Hematopoietic multipotent progenitor cell treated with erythropoietin and hydrocortisone succinate and interleukin-3 and kit ligand, for 15 days (in vitro differentiated cells): ENCODE measurements at regions not wholly inside any gene's neighbourhood (a gene's known extent, or its start where the extent isn't known, plus 50 kb on each side); places are given as distances from the start of the nearest gene placed in this dataset.

ENCODE experiments used
- DNase-seq: peaks from one replicate; pipeline ENCODE4 v3.0.0-alpha.2; 2015; ENCODE audit warnings: low spot score

DNA sequence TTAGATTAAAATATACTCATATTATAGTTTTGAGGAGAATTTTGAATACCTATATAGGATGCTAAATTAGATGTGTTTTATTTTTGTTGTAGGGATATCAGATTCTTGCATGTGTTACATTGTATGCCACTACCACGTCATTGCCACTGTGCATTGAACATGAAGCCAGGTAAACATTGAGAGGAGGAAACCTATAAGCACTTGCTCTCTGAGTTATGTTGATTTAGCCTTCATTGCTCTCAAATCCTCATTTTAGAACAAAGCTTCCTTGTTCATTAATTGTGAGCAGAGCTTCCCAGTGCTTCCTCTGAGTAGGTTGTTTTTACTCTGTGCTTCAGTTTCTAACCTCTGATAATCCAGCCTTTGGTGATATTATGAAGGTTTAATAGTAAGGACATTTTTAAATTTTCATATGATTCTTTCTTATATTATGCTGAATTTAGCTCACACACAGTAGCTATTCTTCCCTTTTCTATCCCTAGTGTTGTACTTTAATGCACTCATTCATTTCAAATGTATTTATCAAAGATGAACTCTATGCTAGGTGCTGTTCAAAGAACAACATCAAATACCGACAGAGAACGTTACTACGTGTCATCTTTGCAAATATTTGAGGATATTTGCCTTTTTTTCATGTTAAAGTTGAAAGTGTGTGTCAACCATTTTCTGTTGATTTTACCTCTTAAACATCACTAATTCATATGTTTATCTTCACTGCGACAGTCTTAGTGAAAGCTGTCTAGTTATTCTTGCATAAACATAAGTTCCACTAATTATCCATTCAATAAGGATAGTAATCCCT, 1448.0 kb upstream of the MIR17HG start:
- no peak for DNase-seq

DNA sequence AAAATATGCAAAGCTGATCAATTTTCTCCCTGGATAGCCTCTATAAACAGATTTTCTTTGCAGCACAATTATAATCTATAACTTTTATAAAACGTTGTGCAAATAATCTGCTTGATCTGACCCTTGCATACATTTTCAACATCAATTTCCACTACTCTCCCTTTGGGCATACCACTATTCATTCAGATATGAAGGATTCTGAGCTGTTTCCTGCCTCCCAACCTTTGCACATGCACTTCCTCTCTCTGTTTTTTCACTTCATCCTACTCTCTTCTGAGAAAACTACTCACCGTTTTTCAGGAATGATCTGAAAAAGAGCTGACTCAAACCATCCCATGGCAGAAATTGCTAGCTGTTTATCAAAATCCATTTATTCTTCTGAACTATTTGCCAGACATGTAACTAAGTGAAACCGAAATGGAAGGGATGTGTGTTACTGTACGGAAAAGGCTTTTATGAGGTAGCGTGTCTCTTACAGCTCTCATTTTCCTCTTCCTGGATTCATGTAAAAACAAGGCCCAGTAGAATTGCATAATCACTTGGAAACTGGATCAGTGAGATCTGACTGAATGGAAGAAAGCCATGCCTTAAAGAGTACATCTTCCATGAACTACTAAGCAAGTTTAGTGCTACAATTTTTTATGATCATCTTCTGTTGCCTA, 1447.3 kb upstream of the MIR17HG start:
- DNase-seq: no peak

DNA sequence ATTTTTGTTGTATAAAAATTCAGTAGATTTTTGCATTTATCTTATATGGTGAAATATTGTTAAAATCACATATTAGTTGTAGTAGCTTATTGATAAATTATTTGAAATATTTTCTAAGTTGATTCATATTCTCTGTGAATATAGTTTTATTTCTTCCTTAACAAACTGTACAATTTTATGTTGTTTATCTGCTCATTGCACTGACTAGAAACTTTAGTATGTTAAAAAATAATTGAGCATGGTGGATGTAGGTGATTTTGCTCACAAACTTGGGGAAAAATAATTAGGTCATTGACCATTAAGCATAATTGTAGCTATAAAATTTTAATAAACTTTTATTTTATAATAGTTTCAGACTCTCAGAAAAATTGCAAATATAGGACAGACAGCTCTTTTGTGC, 1445.3 kb upstream of the MIR17HG start:
- DNase-seq: no peak

DNA sequence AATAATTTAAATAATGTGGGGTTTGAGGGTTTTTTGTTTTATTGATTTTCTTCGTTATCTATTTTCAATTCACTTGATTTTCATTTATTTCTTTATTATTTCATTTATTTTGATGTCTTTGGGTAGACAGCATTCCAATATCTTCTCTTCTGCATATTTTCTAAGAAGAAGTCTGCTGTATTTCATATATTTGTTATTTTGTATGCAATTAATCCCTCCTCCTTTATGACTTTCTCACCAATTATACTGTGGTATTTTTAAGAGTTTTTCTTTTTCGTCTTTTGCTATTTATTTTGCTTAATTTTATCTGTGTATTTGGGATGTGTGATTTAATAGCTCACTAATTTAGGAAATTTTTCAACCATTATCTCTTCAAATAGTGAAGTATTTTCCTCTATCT, 1444.4 kb upstream of the MIR17HG start:
- DNase-seq: no peak

DNA sequence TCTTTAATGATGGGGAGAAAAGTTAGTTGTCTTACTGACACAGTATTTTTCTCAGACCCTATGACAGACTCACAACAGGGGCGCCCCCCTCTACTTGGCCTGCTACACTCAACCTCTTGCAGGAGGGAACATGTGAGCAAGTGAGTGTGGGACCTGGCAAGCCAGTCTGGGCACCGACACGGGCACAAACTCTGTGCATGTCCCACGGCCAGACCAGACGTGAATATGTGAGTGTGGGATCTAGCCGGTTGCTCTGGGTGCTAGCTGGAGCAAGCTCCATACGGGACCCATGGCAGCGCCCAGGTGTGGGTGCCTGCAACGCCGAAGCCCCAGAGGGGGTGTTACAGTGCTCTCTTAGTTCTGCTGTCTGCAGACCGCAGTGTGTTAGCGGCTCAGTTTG, 1437.3 kb upstream of the MIR17HG start:
- DNase-seq: no peak

DNA sequence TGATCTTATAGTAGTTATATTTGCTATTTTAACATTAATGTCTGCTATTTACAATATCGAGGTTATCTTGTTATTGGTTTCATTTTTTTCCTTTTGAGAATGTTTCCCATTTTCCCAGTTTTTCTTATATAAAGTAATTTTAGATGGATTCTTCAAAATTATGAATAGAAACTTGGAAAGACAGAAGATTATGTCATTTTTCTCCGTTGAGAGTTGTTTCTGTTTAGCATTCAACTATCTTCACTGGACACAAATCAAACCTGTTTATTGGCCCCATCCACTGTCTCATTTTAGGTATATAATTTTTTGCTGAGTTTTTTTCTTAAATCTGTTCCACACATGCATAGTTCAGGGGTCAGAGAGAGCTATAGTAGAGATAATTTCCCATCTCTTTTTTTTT, 1430.9 kb upstream of the MIR17HG start:
- DNase-seq: no peak

DNA sequence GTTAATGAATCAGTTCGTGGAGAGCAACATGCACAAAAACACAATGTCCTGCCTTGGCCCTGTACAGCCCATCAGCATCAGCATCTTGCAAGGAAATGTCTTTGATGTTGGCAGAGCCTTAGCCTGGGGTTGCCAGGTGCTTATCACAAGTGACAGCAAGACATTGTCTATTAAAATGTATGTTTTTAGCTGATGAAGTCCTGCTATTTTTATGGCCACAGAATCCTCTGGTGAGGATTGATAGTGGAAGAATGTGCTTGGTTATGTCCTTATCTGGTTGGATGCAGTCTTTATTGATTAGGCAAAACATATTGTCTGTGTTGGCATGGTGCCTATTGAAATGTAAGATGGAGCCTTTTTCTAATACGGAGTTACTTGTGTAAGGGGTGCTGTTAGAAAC, 1427.0 kb upstream of the MIR17HG start:
- DNase-seq: no peak

DNA sequence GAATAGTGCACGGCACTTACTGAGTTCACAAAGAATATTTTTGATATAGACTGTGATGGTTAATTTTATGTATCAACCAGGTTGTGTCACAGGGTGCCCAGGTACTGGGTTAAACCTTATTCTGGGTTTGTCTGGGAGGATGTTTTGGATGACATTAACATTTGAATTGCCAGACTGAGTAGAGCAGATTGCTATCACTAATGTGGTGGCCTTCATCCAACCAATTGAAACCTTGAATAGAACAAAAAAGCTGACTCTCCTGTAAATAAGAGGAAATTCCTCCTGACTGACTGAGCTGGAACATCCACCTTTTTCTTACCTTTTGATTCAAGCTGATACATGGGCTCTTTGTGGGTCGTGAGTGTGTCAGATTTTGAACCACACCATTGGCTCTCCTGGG, 1424.4 kb upstream of the MIR17HG start:
- DNase-seq: no peak

DNA sequence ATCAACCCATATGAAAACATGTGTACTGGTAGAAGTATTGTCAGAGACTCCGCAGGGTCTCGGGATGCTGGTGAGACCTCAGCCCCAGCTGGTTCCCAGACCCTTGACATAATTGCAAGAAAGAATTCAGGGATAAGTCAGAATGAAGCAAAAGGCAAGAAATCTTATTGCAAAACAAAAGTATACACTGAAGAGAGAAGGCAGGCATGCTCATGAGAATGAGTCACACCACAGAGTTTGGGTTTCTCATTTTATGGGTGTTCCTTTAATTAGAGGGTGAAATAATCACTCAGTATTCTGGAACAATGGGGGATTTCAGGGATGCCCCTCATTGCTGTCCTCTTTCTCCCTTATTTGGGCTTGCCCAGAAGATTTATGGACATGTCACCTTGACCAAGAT, 1423.8 kb upstream of the MIR17HG start:
- no peak for DNase-seq

DNA sequence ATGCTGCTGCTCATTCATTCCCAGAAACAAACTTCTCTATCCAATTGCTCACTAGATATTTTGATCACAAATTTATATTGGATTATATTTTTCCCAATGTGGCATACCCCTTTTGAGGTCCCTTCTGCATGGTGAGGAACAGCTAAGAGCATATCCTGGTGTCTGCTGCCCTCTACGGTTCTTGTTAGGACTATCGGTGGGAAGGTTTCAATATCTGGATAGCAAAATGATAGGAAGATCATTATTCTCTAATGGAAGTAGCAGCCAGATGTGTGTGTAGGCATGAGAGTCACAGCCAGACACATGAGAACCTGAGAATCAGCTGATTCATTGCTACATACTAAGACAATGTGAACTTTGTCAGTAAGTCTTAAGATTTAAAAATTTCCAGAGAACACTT, 1422.4 kb upstream of the MIR17HG start:
- DNase-seq: no peak

DNA sequence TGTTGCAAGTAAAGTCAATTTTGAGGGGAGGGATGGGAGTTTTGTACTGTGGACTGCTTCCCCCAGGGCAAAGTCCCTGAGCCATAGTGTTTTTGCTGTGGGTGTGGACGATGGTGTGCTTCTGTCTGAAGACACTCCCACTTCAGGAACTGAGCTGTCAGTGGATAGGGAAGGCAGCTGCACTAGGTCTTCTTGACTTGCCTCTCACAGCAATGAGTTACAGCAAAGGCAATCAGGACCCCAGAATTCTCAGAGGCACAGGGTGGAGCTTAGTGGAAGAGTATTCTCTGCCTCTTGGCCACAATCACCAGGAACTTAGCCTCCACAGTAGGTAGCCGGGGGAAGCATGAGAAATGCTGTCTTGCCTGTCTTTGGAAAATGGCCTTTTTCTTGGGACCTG, 1416.6 kb upstream of the MIR17HG start:
- no peak for DNase-seq

DNA sequence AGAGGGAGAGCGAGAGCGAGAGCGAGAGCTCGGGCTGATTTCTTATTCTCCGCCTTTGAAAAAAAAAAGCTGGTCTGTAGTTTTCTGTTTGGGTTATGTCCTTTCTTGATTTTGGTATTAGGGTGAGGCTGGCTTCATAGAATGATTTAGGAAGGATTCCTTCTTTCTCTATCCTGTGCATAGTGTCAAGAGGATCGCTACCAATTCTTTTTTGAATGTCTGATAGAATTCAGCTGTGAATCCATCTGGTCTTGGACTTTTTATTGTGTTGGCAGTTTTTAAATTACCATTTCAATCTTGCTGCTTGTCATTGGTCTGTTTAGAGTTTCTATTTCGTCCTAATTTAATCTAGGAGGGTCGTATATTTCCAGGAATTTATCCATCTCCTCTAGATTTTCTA, 1414.6 kb upstream of the MIR17HG start:
- DNase-seq: no peak

DNA sequence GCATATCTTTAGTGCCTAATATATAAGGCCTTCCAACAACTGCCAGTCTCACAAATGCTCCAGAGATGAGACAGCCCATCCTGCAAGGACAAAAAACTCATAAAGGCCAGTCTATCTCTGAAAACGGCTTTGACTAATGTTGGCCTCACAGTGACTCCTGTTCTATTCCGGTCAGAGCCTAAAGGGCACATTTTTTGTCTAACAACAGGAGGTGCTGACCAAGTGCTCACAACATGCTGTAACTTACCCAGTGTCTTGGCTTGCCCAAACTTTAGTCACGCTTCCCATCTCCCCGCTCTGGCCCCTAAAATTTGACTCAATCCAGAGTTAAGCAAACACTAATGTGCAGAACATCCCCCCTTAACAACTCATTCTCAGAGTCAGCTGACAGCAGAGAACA, 1411.2 kb upstream of the MIR17HG start:
- DNase-seq: no peak

DNA sequence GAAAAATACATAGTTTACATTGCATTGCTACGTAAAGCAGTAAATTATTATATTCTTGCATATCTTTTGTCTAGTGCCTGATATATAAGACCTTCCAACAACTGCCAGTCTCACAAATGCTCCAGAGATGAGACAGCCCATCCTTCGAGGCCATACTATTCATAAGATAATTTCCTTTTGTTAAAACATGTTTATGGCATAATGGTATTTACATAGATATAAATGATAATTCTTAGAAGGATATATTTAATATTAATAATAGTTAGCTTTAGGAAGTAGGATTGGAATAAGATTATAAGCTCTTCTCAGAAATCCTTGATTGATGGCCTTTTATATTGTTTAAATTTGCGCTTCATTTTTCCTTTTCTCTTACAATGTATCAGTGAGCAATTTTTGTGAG, 1410.1 kb upstream of the MIR17HG start:
- no peak for DNase-seq

DNA sequence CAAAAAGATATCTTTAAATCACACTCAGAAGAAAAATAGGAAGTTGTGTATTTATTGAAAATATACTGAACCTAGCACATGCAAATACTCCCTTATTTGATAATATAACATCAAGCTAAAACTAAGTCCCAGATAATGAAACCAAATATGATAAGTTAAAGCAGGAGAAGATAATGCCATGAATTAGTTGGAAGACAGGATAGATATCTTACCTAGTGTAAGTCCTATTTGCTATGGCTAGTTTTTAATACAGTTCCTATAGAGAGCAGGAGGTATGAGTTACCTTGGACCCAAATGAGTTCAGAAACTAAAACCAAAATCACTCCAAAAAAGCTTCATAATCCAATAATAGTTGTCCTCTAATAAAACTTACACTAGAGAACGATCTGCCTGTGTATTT, 1407.1 kb upstream of the MIR17HG start:
- no peak for DNase-seq

DNA sequence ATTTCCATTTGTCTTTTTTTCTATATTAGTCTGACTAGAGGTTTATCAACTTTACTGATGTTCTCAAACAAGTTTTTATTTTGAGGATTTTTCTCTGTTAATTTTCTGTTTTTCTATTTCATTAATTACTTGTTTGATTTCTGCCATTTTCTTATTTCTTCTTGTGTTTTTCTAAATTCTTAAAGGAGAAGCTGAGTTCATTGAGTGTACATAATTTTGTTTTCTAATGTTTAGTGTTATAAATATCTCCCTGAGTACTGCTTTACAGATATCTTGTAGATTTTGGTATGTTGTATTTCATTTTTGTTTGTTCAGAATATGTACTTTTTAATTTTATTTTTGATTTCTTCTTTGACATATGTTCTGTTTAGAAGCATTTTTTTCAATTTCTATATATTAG, 1404.3 kb upstream of the MIR17HG start:
- DNase-seq: no peak

DNA sequence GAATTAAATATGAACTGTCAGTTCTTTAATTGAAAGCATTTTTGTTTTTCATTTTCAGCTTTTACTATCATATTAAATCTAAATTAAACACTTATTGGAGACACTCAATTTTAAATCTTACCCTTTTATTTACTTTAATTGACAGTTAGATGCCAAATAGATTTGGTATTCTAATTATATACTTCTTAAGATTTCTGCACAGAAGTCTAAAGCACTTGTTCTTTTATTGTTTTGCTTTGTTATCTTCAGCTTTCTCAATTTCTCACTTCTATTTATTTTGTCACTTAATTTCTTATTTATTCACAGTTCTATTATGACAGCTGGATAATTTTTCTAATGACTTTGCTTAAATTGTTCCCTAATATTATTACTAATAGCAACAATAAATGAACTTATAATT, 1397.3 kb upstream of the MIR17HG start:
- no peak for DNase-seq

DNA sequence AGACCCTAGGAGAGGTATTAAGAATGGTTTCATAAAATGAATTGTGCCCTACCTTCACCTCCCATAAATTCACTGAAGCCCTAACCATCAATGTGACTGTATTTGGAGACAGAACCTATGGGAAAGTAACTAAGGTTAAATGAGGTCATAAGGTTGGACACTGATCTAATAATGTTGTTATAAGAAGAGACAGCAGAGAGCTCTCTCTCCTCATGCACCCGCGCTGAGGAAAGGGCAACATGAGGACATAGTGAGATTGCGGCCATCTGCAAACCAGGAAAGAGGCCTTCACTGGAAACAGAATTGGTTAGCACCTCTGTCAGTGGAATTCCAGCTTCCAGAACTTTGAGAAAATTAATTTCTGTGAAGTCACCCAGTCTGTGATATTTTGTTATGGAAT, 1396.1 kb upstream of the MIR17HG start:
- DNase-seq: no peak

DNA sequence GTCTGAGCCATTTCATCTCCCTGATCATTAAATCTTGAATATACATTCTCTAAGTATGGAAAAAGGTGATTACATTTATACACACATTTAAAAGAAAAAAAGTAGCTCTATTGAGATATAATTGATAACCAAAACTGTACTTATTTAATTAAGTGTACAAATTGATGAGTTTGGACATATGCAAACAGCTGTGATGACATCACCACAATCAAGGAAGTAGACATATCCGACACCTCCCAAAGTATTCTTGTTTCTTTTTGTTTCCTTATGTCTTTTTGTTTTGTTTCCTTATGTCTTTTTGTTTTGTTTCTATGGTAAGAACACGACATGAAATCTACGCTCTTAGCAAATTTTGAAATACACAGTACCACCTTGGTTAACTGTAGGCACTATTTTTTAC, 1393.9 kb upstream of the MIR17HG start:
- DNase-seq: no peak

DNA sequence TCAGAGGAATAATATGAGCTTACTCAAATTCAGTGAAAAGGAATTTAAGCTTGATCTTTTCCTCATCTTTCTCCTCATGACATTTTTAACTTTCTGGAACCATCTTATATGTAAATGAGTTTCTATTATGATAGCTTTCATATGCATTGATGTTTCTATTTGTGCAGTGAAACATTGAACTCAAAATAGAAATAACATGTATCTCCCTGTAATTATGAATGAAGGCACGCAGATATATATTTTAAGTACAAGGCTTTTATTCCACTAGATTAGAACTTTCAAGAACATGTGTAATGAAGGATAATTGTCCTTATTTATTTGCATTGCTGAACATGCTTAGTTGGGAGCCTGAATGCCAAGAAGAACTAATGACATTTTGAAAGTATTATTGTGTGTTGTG, 1391.7 kb upstream of the MIR17HG start:
- DNase-seq: no peak

DNA sequence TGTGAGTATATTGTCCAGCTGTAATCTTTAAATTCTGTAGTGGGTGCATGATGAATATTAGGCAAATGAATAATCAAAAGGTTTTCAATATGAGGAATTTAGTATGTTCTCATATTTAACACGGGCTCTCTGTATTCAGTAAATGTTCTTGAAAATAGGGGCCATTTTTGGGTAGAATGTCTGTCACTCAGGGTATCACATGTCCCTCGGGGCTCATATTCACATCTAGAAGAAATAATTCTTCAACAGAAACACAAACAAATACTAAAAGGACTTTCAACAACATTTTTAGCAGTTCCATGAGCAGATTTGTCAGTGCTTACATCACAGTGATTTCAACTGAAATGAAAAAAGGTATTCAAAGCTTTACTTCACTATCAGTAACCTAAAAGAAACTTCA, 1388.4 kb upstream of the MIR17HG start:
- no peak for DNase-seq

DNA sequence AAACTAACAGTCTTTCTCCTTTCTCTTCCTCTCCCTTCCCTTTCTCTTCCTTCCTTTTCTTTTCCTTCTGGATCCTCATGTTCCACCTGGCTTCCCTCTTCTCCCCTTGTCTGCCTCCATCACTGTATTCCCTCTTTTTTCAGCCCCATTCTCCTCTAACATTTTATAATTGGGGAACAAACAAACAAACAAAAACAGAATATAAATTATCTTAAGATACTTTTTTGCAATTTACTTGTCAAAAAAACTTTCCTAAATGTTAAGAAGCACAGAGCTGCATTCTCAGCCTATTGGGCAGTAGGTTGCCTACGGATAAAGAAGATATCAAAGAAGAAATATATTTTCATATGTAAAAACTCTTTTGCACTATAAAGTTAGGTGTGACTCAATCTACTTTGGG, 1382.2 kb upstream of the MIR17HG start:
- no peak for DNase-seq

DNA sequence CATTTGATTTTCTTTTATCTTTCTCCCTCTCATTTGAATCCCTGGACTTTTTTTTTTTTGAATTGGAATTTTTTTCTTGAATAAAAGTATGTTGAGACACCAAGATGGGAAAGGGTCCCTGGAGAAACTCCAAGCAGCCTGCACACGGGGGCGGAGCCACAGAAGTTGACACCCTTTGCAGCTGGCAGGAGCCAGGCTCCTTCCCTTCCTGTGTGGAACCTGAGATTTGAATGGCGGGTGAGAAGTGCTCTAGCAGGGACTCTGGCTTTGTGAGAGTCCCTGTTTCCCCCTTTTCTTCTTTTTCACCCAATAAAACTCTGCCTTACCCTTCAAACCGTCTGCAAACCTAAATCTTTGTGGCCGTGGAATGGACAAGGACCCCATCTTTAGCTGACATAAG, 1381.0 kb upstream of the MIR17HG start:
- DNase-seq: no peak

DNA sequence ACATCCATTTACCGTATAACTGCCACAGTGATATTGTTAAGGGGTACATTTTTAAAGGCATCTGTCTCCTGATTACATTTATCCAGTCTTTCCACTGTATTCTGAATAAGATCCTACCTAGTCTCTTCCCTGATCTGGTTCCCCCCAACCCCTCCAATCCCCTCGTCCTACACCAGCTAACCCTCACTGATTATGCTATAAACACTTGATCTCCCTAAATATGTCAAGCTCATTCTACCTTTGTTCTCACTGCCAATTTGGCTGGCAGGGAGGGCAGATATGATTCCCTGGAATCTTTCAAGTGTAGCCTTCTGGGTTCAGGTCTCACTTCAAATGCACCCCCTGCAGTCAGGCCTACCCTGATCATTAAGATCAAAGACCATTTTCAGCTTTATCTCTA, 1379.8 kb upstream of the MIR17HG start:
- no peak for DNase-seq
